ENCODE measurements at regions not wholly inside any gene's neighbourhood (a gene's known extent, or its start where the extent isn't known, plus 50 kb on each side); places are given as distances from the start of the nearest gene placed in this dataset.
A peak's percentile ranks its signal among the peaks of the same experiment; 100 is the strongest.

DNA sequence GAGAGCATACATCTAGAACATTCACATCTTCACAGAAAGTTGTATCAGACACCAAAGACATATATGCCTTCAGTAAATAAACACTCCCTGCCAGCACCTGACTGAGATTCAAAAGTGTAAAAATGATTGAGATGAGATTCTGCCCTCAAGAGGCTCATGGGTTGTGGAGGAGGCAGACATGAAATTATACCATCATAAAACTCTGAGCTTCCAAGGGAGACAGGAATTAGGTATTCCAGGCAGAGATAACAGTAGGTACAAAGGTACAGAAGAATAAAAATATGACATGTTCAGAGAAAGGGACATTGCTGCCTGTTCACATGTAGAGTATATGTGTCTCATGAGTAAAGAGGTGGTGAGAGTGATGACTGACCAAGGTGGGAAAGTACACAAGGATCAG is 322.3 kb downstream of the OSR1 start:
- DNase-seq: no peak

- DNase-seq: peak; percentile 45 to 64
These were observed 323.2 kb downstream of the OSR1 start for GRCh38 chr2:19035238-19035637.

- no peak for DNase-seq
These were observed 325.2 kb downstream of the OSR1 start for GRCh38 chr2:19033240-19033639.

DNA sequence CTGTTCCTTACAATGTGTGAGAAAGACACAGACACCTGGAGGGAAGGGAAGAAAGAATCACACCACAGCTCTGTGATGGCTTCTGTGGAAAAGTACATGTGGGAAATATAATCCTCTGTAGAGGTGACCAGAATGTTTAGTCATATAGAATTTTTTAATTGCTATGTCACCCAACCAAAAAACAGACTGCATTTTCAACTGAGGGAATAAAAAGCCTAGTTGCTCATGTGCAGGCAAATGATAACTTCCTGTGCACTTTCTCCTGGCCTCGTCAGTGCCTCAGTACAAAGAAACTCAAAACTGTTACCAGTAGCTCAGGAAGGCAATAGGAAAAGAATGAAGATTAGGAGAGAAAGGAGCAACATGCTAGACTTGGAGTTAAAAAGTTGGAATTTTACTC is 326.8 kb downstream of the OSR1 start:
- DNase-seq: no peak

- DNase-seq: no peak
These were observed 328.8 kb downstream of the OSR1 start for GRCh38 chr2:19029655-19030054.

DNA sequence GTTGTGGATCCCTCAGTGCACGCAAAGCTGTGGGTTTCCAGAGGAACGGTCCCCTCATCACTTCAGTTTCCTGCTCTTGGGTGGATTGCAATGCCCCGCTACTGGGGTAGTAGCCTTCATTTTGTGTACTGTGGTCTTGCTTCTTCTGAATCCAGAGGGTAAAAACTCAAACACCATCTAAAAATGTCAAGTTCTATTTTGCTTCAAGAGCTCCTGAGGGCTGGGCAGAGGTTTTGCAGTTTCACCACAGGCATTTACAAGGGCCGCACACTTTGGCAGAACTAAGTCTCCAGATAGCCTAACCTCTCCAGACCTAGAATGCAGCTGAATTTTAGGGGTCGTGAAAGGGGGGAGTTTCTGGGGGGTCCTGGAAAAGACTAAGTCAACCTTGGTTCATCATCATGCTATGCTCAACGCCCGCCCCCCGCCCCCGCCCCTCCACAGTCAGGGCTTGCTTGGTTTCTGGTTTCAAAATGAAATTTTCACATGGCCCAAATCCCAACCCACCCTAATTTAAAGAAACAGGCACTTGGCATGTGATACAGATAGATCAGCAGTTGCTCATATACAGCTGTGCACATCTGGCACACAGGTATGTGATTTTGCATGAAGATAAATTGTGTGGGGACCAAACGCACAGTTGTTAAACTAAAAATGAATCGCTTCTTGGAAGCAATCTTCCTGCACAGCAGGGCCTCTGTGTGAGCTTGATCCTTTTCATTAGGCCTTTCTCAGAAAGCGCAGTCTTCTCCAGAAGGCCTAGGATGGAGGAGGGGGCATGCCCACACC is 329.6 kb downstream of the OSR1 start:
- DNase-seq: no peak

DNA sequence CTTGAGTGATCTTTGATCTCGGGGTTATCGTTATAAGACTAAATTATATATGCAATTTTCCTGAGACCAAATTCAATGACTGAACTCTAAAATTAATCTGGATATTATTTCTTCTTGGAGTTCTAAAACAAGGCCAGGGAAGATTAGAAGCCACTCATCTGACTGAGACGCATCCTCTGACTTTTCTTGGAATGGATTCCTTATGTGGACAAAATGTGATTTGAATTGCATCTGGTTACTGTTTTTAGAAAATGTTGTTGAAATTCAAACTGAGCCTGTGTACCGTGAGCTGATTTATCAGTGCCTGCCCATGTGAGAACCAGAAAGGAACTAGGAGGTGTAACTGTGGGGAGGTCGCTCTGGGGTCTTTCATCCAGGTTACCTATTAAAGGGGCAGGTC is 330.8 kb downstream of the OSR1 start:
- no peak for DNase-seq

GRCh38 chr2:19026261-19026660 is 332.2 kb downstream of the OSR1 start:
- no peak for DNase-seq

- no peak for DNase-seq
These were observed 336.1 kb downstream of the OSR1 start for GRCh38 chr2:19022334-19022733.

DNA sequence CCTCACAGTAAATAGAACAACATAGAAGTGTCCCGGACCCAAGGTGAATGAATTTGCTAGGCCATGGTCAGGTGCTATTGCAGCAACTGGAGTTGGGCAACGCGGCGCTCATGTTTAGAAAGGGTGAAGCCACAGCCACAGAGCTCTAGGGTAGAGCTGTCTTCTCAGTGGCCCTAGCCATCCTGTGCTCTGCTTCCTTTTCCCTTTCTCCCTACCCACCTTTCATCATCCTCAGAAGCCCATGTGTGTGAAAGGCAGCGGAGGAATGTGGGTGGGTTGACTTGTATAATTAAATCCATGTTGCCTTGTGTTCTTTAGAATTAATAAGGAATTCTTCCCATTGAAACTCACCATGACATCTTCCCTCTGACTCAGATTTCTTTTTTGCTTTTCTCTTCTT is 336.7 kb downstream of the OSR1 start:
- DNase-seq: no peak

DNA sequence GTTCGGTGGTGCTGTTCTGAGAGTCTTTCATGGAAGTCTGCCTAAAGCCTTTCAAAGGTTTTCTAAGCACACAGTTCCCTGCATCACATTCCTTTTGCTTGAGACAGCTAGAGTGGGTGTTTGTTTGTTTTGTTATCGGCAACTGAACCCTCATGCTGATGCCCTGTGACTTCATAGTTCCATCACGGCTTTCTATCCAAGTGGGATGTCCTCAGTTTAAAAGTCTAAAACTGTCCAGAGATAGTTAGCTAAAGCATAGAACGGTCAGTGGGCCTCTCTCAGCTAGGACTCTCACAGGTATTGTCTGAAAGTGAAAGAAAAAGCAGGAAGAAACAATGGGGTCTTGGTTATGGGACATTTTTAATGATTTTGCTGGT is 337.3 kb downstream of the OSR1 start:
- DNase-seq: no peak

GRCh38 chr2:19020144-19021099 is 338.0 kb downstream of the OSR1 start:
- DNase-seq: no peak

DNA sequence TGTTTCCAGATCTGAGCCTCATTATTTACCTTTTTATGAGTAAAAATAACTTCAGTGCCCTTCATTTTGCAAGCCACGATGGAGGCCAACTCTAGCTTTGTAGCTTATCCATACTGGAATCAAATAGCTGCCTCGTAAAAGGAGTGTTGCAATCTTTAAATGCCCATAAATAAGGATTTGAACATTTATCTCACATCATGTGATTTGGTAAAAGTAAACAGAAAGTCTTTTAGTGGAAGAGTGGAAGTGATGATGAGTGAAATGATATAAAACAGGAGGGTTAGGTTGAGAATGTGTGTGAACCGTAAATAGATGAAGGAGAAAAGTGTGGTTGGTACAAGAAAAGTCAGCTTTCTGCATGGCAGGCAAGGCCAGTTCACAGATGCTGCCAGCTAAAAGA is 348.9 kb downstream of the OSR1 start:
- DNase-seq: peak; percentile 70 to 76

- no peak for DNase-seq
These were observed 354.9 kb downstream of the OSR1 start for GRCh38 chr2:19003554-19003953.

- DNase-seq: no peak
These were observed 357.6 kb downstream of the OSR1 start for GRCh38 chr2:19000776-19001175.

DNA sequence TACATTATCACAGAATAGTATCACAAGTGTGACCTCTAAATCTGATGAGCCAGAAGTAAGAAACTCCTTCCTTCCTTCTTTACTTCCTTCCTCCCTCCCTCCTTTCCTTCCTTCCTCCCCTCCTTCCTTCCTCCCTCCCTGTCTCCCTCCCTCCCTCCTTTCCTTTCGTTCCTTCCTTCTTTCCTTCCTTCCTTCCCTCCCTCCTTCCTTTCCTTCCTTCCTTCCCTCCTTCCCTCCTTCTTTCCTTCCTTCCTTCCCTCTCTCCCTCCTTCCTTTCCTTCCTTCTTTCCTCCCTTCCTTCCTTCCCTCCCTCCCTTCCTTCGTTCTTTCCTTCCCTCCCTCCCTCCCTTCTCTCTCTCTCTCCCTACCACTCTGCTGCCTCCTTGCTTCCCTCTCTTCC is 359.2 kb downstream of the OSR1 start:
- DNase-seq: no peak

DNA sequence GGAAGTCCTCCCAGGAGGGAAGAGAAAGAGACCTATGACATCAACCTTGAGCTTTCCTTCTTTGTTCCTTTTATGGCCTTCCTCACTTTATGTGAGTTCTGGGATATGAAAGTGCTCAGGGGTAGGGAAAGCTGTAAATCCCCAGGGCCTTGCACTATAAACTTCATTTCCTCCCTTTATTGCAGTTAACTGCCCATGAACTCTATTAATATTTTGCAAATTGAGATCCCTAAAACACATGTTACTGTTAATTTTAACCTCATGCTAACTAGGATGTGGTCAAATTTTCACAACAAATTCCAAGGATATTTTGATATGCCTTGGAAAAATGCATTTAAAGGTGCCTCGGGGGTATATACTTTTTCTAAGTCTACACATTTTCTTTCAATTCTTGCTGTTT is 359.9 kb downstream of the OSR1 start:
- no peak for DNase-seq

GRCh38 chr2:18993756-18994338 is 364.6 kb downstream of the OSR1 start:
- no peak for DNase-seq

GRCh38 chr2:18991177-18992168 is 366.9 kb downstream of the OSR1 start:
- DNase-seq: peak; percentile 37 to 38

GRCh38 chr2:18988631-18989232 is 369.7 kb downstream of the OSR1 start:
- DNase-seq: no peak

DNA sequence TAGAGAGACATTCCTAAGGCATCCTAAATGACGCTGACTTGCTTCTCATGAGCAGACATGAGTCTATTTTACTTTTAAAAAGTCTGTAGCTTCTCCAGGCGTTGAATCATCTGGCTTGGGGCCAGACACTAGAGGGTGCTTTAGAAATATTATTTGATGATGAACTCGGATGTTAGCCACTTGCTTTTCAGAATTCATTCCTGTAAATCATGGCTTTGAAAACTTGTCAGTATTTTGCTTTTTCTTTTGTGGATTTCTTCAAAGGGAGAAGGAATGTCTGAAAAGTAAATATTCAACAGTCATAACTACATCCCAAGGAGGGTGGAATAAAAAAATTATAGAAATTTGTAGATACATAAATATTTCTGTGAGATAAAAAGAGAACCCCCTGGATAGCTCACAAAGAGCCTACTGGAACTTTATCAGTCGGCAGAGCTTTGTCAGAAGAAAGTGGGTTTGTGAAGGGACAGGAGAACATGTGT is 370.8 kb downstream of the OSR1 start:
- DNase-seq: peak; percentile 66 to 71

Measured in right lung (tissue), 2 donors.